NB4 (cell line): ENCODE measurements at regions not wholly inside any gene's neighbourhood (a gene's known extent, or its start where the extent isn't known, plus 50 kb on each side); places are given as distances from the start of the nearest gene placed in this dataset.

ENCODE experiments used
- MYC ChIP-seq: IDR thresholded peaks from 2 replicates; pipeline ENCODE4 v1.6.1; 2011; ENCODE audit warnings: low read depth, low read length
- POLR2A ChIP-seq: IDR thresholded peaks from 2 replicates; pipeline ENCODE4 v1.6.1; 2011; ENCODE audit warnings: mild to moderate bottlenecking; ENCODE audit not compliant: insufficient read length; ENCODE audit errors: extremely low read depth
- TF ChIP-seq, protein P1 (sequence below): IDR thresholded peaks from one replicate; pipeline ENCODE4 v1.5.1; 2012; ENCODE audit warnings: low read depth, low read length

DNA sequence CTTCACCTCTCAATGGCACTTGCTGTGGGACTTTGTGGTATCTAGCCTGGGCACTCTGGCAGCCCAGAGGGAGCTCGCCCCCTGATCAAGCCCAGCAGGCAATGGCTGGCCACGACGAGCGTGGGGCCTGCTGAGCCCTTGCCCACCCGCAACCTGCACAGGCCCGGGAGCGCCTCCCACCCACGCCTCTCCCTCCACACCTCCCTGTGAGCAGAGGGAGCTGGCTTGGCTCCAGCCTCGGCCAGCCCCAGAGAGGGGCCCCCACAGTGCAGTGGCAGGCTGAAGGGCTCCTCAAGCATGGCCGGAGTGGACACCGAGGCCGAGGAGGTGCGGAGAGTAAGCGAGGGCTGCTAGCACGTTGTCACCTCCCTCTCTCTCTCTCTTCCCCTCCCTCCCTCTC lies 595.8 kb downstream of the TRIML1 start:
- TF ChIP-seq POLR2A (no peak), MYC (no peak)
- TF ChIP-seq, protein P1, sequence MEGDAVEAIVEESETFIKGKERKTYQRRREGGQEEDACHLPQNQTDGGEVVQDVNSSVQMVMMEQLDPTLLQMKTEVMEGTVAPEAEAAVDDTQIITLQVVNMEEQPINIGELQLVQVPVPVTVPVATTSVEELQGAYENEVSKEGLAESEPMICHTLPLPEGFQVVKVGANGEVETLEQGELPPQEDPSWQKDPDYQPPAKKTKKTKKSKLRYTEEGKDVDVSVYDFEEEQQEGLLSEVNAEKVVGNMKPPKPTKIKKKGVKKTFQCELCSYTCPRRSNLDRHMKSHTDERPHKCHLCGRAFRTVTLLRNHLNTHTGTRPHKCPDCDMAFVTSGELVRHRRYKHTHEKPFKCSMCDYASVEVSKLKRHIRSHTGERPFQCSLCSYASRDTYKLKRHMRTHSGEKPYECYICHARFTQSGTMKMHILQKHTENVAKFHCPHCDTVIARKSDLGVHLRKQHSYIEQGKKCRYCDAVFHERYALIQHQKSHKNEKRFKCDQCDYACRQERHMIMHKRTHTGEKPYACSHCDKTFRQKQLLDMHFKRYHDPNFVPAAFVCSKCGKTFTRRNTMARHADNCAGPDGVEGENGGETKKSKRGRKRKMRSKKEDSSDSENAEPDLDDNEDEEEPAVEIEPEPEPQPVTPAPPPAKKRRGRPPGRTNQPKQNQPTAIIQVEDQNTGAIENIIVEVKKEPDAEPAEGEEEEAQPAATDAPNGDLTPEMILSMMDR = no peak
